GM12864 (cell line): ENCODE measurements at regions not wholly inside any gene's neighbourhood (a gene's known extent, or its start where the extent isn't known, plus 50 kb on each side); places are given as distances from the start of the nearest gene placed in this dataset.

Source experiments
- DNase-seq: peaks from one replicate; pipeline ENCODE4 v3.0.0-alpha.2; 2011; ENCODE audit warnings: low read depth
- H3K4me3 ChIP-seq: 2 replicates; pipeline ENCODE4 v1.5.1; 2011; ENCODE audit warnings: mild to moderate bottlenecking, low read depth, low read length, control low read depth
- TF ChIP-seq, protein P1 (sequence below): IDR thresholded peaks from 2 replicates; pipeline ENCODE4 v1.5.1; 2011; ENCODE audit warnings: low read depth, mild to moderate bottlenecking, moderate library complexity, low read length, control low read depth, inconsistent platforms; ENCODE audit errors: missing control alignments

- no peak for DNase-seq
- no peak overlapping the region for H3K4me3 ChIP-seq
- TF ChIP-seq, protein P1, sequence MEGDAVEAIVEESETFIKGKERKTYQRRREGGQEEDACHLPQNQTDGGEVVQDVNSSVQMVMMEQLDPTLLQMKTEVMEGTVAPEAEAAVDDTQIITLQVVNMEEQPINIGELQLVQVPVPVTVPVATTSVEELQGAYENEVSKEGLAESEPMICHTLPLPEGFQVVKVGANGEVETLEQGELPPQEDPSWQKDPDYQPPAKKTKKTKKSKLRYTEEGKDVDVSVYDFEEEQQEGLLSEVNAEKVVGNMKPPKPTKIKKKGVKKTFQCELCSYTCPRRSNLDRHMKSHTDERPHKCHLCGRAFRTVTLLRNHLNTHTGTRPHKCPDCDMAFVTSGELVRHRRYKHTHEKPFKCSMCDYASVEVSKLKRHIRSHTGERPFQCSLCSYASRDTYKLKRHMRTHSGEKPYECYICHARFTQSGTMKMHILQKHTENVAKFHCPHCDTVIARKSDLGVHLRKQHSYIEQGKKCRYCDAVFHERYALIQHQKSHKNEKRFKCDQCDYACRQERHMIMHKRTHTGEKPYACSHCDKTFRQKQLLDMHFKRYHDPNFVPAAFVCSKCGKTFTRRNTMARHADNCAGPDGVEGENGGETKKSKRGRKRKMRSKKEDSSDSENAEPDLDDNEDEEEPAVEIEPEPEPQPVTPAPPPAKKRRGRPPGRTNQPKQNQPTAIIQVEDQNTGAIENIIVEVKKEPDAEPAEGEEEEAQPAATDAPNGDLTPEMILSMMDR = no peak
Measured at GRCh38 chr7:35467456-35467978, 213.6 kb upstream of the TBX20 start.

- H3K4me3 ChIP-seq = no peak overlapping the region
- TF ChIP-seq, protein P1 = no peak
- no peak for DNase-seq
Measured at GRCh38 chr7:35465791-35466336, 212.0 kb upstream of the TBX20 start.

- DNase-seq = no peak
- TF ChIP-seq, protein P1 = no peak
- H3K4me3 ChIP-seq = no peak overlapping the region
Measured at GRCh38 chr7:35463751-35464150, 209.9 kb upstream of the TBX20 start.

- no peak overlapping the region for H3K4me3 ChIP-seq
- no peak for DNase-seq
- TF ChIP-seq, protein P1 = no peak
Measured at GRCh38 chr7:35463176-35463700, 209.3 kb upstream of the TBX20 start.

- H3K4me3 ChIP-seq = no peak overlapping the region
- TF ChIP-seq, protein P1 = no peak
- no peak for DNase-seq
Measured at GRCh38 chr7:35454575-35455385, 200.9 kb upstream of the TBX20 start.

DNA sequence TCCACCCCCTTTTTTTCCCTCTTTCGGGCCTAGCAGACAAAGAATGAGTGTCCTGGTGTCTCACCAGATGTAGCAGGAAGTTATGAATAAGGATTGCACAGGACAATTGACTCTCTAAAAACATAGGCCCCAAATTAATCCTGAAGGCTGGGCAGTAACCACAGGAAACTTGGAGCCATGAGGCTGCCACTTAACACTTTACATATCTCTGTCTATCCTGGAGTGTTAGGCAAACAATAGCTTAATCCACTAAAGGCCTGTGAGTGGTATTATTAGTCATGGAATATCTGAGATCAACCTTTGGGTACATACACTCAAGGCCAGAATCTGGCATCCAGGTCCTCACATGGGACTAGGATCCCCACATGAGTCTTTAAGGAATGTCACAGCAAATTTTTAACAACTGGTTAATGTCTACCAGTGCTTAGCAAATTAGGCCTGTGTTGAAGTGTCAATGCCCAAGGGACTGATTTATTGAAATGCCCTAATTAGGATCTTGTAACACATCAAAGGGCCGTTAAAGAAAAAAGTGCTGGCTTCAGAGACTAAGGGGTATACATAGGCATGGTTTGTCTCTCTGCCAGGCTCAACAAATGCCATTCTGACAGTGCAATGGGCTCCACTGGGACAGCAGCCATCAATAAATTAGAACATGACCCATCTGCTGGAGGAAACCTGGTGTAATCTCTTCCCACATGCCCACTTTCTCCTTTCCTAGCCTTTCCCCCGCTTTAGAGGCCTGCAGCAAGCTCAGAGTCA, 196.7 kb upstream of the TBX20 start:
- H3K4me3 ChIP-seq = no peak overlapping the region
- TF ChIP-seq, protein P1 = no peak
- DNase-seq = no peak
